Astrocyte of the spinal cord (primary cell): ENCODE measurements at regions not wholly inside any gene's neighbourhood (a gene's known extent, or its start where the extent isn't known, plus 50 kb on each side); places are given as distances from the start of the nearest gene placed in this dataset.

ENCODE experiments used
- DNase-seq: peaks from one replicate; pipeline ENCODE4 v3.0.0; 2011; ENCODE audit warnings: low read depth, low spot score
- H3K4me3 ChIP-seq: 2 replicates; pipeline ENCODE4 v1.5.1; 2011; ENCODE audit warnings: low read depth, mild to moderate bottlenecking, low read length, moderate library complexity
- CTCF ChIP-seq: IDR thresholded peaks from 2 replicates; pipeline ENCODE4 v1.5.1; 2012; ENCODE audit warnings: low read depth, mild to moderate bottlenecking, low read length, inconsistent platforms
- in situ Hi-C: cut with HindIII; loops from 2 replicates; pipeline ENCODE4 v1.10.0; 2017; ENCODE audit warnings: low sequenced_read_pairs

- in situ Hi-C loops: no loop called here
- DNase-seq: peak; percentile 94
- TF ChIP-seq CTCF: no peak
- no peak overlapping the region for H3K4me3 ChIP-seq
Measured at GRCh38 chr9:88746029-88746742, 211.2 kb downstream of the NXNL2 start.

- no peak for DNase-seq
- no peak overlapping the region for H3K4me3 ChIP-seq
- TF ChIP-seq CTCF: no peak
- in situ Hi-C loops: no loop called here
Measured at GRCh38 chr9:88746743-88747398, 211.9 kb downstream of the NXNL2 start.

- DNase-seq: peak; percentile 86
Measured at GRCh38 chr9:88747768-88748167, 212.8 kb downstream of the NXNL2 start.

GRCh38 chr9:88748566-88749261, 213.7 kb downstream of the NXNL2 start:
- in situ Hi-C loops: no loop called here
- TF ChIP-seq CTCF: no peak
- peak; percentile 75 for DNase-seq
- no peak overlapping the region for H3K4me3 ChIP-seq

More at GRCh38 chr9:88747768-88748167, 212.8 kb downstream of the NXNL2 start:
- in situ Hi-C loops: no loop called here
- no peak overlapping the region for H3K4me3 ChIP-seq
- TF ChIP-seq CTCF: no peak

- DNase-seq: peak; percentile 24
- in situ Hi-C loops: no loop called here
- H3K4me3 ChIP-seq: no peak overlapping the region
- no peak for TF ChIP-seq CTCF
Measured at GRCh38 chr9:88749420-88749819, 214.4 kb downstream of the NXNL2 start.

GRCh38 chr9:88750832-88751360, 215.9 kb downstream of the NXNL2 start:
- no peak for DNase-seq
- TF ChIP-seq CTCF: no peak
- in situ Hi-C loops: no loop called here
- no peak overlapping the region for H3K4me3 ChIP-seq
